Activated T-cell treated with anti-CD3 and anti-CD28 coated beads, Interleukin-2, amount 50 U/mL, for 72 hours (primary cell): ENCODE measurements at regions not wholly inside any gene's neighbourhood (a gene's known extent, or its start where the extent isn't known, plus 50 kb on each side); places are given as distances from the start of the nearest gene placed in this dataset.

Experiments used
- ATAC-seq, 2 donors: fragments of 150-1000 bp; cut with Tn5 transposase; replicated peaks in 1 of 2; 2 replicates each; pipeline ENCODE4 v1.10.0; 2021; ENCODE audit warnings: moderate library complexity in 2 of 2, mild to moderate bottlenecking in 1 of 2
- DNase-seq, 2 donors: peaks; one replicate each; pipeline ENCODE4 v3.0.0; 2021 to 2022; ENCODE audit warnings: mixed read lengths in 1 of 2
- H3K27ac Mint-ChIP-seq: one replicate; pipeline ENCODE4 v1.8.0; 2022; ENCODE audit warnings: mild to moderate bottlenecking, moderate library complexity, mixed read lengths
- H3K27me3 Mint-ChIP-seq: one replicate; pipeline ENCODE4 v1.8.0; 2022; ENCODE audit warnings: low read depth, mixed read lengths
- H3K36me3 Mint-ChIP-seq, 2 donors: one replicate each; pipeline ENCODE4 v1.8.0; 2022; ENCODE audit warnings: mixed read lengths in 2 of 2, mild to moderate bottlenecking in 1 of 2; ENCODE audit not compliant: insufficient read depth in 2 of 2
- H3K4me1 Mint-ChIP-seq: one replicate; pipeline ENCODE4 v1.8.0; 2022; ENCODE audit warnings: low read depth, mixed read lengths
- H3K4me3 Mint-ChIP-seq, 2 donors: one replicate each; pipeline ENCODE4 v1.8.0; 2022; ENCODE audit warnings: mild to moderate bottlenecking in 2 of 2, mixed read lengths in 2 of 2, moderate library complexity in 2 of 2
- H3K9me3 Mint-ChIP-seq, 2 donors: one replicate each; pipeline ENCODE4 v1.8.0; 2022; ENCODE audit warnings: mixed read lengths in 2 of 2

DNA sequence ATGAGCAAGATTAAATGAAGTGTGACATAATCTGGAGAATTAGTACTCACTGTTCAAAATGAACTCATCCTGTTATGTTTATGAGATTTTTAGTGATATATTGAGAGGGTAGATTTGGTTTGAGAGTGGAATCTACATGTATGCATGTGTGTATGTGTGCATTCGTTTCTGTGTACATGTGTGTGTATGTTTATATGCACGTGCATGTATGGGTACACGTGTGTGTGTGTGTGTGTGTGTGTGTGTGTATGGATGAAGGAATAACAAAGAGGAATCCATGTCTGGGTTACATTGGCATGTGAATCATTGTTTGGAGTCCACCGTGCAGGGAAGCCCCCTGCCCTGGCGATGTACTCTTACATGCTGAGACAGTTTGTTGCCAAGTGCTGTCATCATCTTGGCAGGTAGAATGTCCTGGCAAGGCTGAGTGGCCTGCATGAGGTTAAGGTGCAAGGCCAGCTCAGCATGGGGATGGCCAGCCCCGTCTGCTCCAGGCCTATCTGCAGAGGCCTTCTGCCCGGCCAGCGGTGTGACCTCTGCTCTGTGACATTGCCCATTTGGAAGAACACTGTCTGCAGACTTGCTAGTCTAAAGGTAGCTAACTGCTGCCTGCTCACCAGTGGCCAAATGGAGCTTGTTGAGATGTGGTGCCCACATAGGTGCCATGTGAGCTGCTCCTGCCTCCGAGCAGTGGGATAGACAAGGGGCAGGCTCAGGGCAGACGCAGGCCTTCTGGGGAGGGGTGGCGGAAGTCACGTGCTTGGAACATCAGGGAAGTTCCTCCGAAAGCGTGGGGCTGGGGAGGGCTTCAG lies 222.3 kb downstream of the TEX29 start:
- ATAC-seq (no peak), DNase-seq (no peak)
- H3K9me3 Mint-ChIP-seq: peaks cover 2 to 7% of the 10 kb centered on the region in 2 donors
- no peaks in the 10 kb centered on the region for H3K27me3 Mint-ChIP-seq
- H3K4me3 Mint-ChIP-seq: no peak overlapping the region
- no peaks in the 10 kb centered on the region for H3K4me1 Mint-ChIP-seq
- peaks cover 0 to 3% of the 10 kb centered on the region in 2 donors for H3K36me3 Mint-ChIP-seq
- no peak overlapping the region for H3K27ac Mint-ChIP-seq

- Mint-ChIP-seq H3K27me3 (no peaks in the 10 kb centered on the region), H3K36me3 (peaks cover 0 to 3% of the 10 kb centered on the region in 2 donors), H3K4me1 (no peaks in the 10 kb centered on the region), H3K9me3 (peaks cover 2 to 7% of the 10 kb centered on the region in 2 donors), H3K4me3 (no peak overlapping the region), H3K27ac (no peak overlapping the region)
- DNase-seq: no peak
- no peak for ATAC-seq
Observed at GRCh38 chr13:111546921-111547675, 226.7 kb downstream of the TEX29 start.

DNA sequence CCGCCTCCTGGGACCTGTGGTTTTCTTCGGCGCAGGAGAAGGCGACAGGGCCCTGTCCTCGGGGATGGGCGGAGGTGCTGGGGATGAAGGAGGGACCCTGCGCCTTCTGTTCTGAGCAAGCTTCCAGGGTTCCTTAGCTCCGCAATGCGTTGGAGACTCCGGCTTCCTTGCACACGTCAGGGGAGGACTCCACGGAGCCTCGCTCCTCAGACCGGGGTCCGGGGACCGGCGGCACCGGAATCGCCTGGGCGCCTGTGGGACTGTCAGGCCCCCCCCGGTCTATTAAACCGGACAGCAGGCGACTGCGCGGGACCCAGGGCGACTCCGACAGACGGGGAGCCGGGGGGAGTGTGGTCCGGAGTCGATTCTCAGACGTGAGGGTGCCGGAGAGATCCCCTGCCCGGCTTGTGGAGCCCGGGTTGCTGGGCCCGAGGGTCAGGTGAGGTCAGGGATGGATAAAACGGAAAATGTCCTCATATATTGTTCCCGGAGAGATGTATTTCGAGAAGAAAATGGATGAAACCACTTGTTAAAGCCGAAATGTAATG lies 227.4 kb downstream of the TEX29 start:
- Mint-ChIP-seq H3K9me3 (peaks cover 2 to 7% of the 10 kb centered on the region in 2 donors), H3K27me3 (no peaks in the 10 kb centered on the region)

GRCh38 chr13:111548301-111548700 lies 227.9 kb downstream of the TEX29 start:
- Mint-ChIP-seq H3K4me3 (no peak overlapping the region), H3K27me3 (no peaks in the 10 kb centered on the region), H3K4me1 (no peaks in the 10 kb centered on the region), H3K36me3 (peaks cover 0 to 3% of the 10 kb centered on the region in 2 donors), H3K9me3 (peaks cover 2 to 7% of the 10 kb centered on the region in 2 donors), H3K27ac (no peak overlapping the region)
- no peak for ATAC-seq
- no peak for DNase-seq

More for the DNA sequence above, 227.4 kb downstream of the TEX29 start:
- Mint-ChIP-seq H3K36me3 (peaks cover 0 to 3% of the 10 kb centered on the region in 2 donors), H3K4me1 (no peaks in the 10 kb centered on the region), H3K27ac (no peak overlapping the region), H3K4me3 (no peak overlapping the region)
- no peak for ATAC-seq
- no peak for DNase-seq

DNA sequence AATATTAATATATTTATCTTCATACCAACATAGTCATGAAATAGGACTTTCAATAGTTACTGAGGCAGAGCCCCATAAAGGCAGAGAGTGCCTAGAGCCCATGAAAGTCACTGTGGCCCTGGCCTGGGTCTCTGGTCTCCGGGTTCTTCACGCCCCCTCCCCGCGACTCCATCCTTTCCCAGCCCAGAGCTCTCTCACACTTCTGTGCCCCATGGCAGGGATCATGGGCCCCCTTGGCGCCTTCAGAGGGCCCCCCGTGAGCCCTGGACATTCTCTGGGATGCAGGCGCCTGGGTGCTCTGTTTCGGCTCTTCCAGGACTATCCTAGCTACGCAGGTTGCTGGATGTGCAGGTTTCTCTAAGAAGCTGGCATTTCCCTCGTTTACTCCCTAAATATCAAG lies 228.4 kb downstream of the TEX29 start:
- no peak for ATAC-seq
- Mint-ChIP-seq H3K27ac (no peak overlapping the region), H3K36me3 (peaks cover 0 to 3% of the 10 kb centered on the region in 2 donors)

DNA sequence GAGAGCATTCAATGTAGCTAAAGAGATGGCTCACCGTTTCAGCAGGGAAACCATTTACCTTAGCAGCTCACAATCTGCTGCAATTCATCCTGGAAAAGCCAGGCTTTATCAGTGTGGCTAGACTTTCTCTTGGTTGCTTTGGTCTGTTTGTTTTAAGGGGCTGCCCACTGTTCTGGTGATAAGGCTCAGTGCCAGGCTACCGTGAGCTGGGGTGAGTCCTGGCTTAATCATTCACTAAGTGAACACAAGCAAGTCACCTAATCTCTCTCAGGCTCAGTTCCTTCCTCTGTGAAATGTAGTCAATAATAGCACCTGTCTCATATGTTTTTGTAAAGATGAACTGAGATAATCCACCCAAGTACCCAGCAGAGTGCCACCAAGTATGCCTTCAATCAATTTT lies 229.0 kb downstream of the TEX29 start:
- no peaks in the 10 kb centered on the region for H3K27me3 Mint-ChIP-seq
- peaks cover 0 to 3% of the 10 kb centered on the region in 2 donors for H3K36me3 Mint-ChIP-seq
- DNase-seq: no peak
- peaks cover 2 to 5% of the 10 kb centered on the region in 2 donors for H3K9me3 Mint-ChIP-seq
- ATAC-seq: no peak
- no peaks in the 10 kb centered on the region for H3K4me1 Mint-ChIP-seq
- no peak overlapping the region for H3K27ac Mint-ChIP-seq
- H3K4me3 Mint-ChIP-seq: no peak overlapping the region

More for the DNA sequence above, 228.4 kb downstream of the TEX29 start:
- DNase-seq: no peak
- H3K4me1 Mint-ChIP-seq: no peaks in the 10 kb centered on the region
- no peak overlapping the region for H3K4me3 Mint-ChIP-seq
- H3K27me3 Mint-ChIP-seq: no peaks in the 10 kb centered on the region
- peaks cover 2 to 7% of the 10 kb centered on the region in 2 donors for H3K9me3 Mint-ChIP-seq

GRCh38 chr13:111550062-111550461 lies 229.6 kb downstream of the TEX29 start:
- H3K27me3 Mint-ChIP-seq: no peaks in the 10 kb centered on the region
- no peak overlapping the region for H3K27ac Mint-ChIP-seq
- DNase-seq (no peak), ATAC-seq (no peak)
- H3K36me3 Mint-ChIP-seq: peaks cover 0 to 3% of the 10 kb centered on the region in 2 donors
- peaks cover 2 to 4% of the 10 kb centered on the region in 2 donors for H3K9me3 Mint-ChIP-seq
- no peak overlapping the region for H3K4me3 Mint-ChIP-seq
- H3K4me1 Mint-ChIP-seq: no peaks in the 10 kb centered on the region

DNA sequence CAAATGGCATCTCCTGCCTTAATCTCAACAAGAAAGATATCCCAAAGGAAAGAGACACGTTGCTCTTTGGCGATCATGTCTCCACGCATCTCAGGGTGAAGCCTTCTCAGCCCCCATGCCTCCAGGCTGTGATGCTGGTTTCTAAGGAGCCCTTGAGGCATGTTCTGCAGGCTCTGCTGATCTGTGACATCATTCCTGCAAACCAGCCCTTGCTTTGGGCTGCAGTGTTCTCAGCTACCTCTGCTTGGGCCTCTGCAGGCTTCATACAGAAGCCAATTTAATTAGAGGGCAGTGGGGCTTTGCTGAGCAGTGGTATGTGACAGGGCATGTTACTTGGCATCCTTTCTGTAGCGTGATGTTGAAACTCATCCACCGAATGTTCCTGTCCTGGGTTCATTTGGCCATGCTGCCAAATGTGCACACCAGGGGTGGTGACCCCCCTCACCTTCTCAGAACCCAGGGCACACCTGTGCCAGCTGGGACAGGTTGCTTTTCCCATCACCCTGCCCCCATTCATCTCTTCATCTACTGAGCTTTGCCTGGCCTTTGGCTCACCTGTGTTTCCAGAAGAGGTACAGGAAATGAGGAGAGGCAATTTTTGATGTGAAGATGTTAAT lies 230.9 kb downstream of the TEX29 start:
- no peak for DNase-seq
- no peaks in the 10 kb centered on the region for H3K9me3 Mint-ChIP-seq
- H3K36me3 Mint-ChIP-seq: peaks cover 0 to under 1% of the 10 kb centered on the region in 2 donors
- no peak for ATAC-seq
- H3K27ac Mint-ChIP-seq: no peak overlapping the region
- no peaks in the 10 kb centered on the region for H3K4me1 Mint-ChIP-seq
- no peak overlapping the region for H3K4me3 Mint-ChIP-seq
- H3K27me3 Mint-ChIP-seq: no peaks in the 10 kb centered on the region

DNA sequence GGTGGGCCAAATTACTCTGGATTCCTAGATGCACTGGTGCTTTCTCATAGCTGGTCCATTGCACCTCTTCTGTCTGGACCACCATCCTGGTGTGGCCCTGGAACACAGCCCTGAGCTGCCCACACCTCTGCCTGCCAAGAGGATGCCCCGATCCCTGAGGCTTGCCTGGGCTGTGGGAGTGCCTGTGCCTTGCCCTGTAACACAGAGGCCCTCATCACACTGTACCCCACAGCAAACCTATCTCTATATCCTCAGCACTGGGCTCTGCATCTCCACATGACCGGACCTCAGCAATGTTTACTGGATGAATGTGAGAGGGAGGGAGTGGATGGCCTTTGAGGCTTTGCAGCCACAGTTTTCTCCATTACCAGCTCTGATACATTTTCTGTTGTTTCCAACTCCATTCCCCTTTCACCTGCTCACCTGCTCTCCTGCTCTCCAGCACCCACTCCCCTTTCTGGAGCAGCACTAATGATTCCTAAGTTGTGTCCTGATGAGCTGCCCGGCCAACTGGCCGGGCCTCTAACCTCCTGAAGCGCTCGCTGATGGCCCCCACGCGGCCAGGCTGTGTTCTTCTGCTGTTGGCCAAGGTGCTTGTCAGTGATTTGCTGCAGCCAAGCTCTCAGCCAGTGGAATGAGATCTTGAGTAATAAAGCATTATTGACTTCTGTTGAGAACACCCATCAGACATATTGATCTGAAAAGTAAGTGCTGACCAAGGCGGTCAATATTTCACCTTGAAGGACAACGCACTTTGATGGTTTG lies 232.6 kb downstream of the TEX29 start:
- H3K27me3 Mint-ChIP-seq: peaks cover 17% of the 10 kb centered on the region
- H3K4me3 Mint-ChIP-seq: no peak overlapping the region
- DNase-seq (no peak), ATAC-seq (no peak)
- H3K36me3 Mint-ChIP-seq: no peaks in the 10 kb centered on the region
- H3K27ac Mint-ChIP-seq: no peak overlapping the region
- no peaks in the 10 kb centered on the region for H3K4me1 Mint-ChIP-seq
- no peaks in the 10 kb centered on the region for H3K9me3 Mint-ChIP-seq

DNA sequence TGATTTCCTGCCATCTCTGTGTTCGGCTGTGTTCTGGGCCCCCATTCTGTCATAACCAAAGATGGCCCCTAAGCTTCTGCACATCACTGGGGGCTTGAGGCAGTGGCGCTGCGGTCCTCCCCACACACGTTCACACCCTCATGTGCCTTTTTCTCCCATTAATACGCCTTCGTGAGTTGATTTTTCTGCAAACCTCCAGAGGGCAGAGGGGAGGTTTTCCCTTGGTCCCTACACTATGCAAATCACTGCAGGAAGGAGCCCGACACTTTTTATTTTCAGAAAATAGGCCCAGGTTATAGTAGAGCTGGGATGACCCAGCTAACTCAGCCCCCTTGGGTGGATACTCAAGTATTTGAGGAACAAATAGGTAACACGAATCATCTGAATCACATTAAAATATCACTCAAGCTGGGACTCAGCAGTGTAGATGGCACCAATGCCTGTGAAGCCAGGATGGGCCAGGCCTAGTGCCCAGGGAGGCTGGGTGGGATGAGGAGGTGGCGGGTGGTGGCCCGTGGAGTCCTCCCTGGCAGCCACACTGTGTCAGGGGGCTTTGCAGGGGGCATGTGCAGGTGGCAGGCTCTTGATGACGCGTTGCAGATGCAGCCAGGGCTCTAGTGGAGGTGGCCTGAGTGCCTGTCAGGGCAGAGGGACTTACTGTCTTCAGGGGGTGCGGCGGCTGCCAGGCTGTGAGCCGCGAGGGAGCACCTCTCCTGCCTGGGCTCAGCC lies 234.3 kb downstream of the TEX29 start:
- H3K36me3 Mint-ChIP-seq: no peaks in the 10 kb centered on the region
- H3K27me3 Mint-ChIP-seq: peaks cover 18% of the 10 kb centered on the region
- H3K4me1 Mint-ChIP-seq: no peaks in the 10 kb centered on the region
- H3K9me3 Mint-ChIP-seq: no peaks in the 10 kb centered on the region
- H3K27ac Mint-ChIP-seq: no peak overlapping the region
- no peak overlapping the region for H3K4me3 Mint-ChIP-seq
- DNase-seq: no peak
- ATAC-seq: no peak

- H3K27ac Mint-ChIP-seq: no peak overlapping the region
- H3K4me3 Mint-ChIP-seq: no peak overlapping the region
- DNase-seq: no peak
- ATAC-seq: no peak
- H3K36me3 Mint-ChIP-seq: no peaks in the 10 kb centered on the region
- no peaks in the 10 kb centered on the region for H3K9me3 Mint-ChIP-seq
- H3K27me3 Mint-ChIP-seq: peaks cover 18% of the 10 kb centered on the region
- no peaks in the 10 kb centered on the region for H3K4me1 Mint-ChIP-seq
Observed at GRCh38 chr13:111555268-111555808, 234.9 kb downstream of the TEX29 start.

GRCh38 chr13:111555903-111556302 lies 235.5 kb downstream of the TEX29 start:
- peaks cover 18% of the 10 kb centered on the region for H3K27me3 Mint-ChIP-seq
- ATAC-seq (no peak), DNase-seq (no peak)
- no peak overlapping the region for H3K27ac Mint-ChIP-seq
- no peaks in the 10 kb centered on the region for H3K9me3 Mint-ChIP-seq
- no peaks in the 10 kb centered on the region for H3K36me3 Mint-ChIP-seq
- H3K4me1 Mint-ChIP-seq: no peaks in the 10 kb centered on the region
- no peak overlapping the region for H3K4me3 Mint-ChIP-seq
